Epithelial cell of prostate (primary cell): ENCODE measurements at regions not wholly inside any gene's neighbourhood (a gene's known extent, or its start where the extent isn't known, plus 50 kb on each side); places are given as distances from the start of the nearest gene placed in this dataset.
"Not testable (repeated sequence)": the region's sequence is repeated elsewhere in the genome, so short reads cannot be mapped to it uniquely, and the experiment has no call there.

Experiments used
- DNase-seq: peaks from one replicate; pipeline ENCODE4 v3.0.0-alpha.2; 2011; ENCODE audit warnings: low read depth, low spot score
- H3K27ac ChIP-seq: fragments of 450-650 bp; 2 replicates; pipeline ENCODE4 v1.5.1; 2017; ENCODE audit warnings: mild to moderate bottlenecking

- no peak for DNase-seq
- no peak overlapping the region for H3K27ac ChIP-seq
These were observed 117.2 kb upstream of the LIFR start for GRCh38 chr5:38673671-38674071.

DNA sequence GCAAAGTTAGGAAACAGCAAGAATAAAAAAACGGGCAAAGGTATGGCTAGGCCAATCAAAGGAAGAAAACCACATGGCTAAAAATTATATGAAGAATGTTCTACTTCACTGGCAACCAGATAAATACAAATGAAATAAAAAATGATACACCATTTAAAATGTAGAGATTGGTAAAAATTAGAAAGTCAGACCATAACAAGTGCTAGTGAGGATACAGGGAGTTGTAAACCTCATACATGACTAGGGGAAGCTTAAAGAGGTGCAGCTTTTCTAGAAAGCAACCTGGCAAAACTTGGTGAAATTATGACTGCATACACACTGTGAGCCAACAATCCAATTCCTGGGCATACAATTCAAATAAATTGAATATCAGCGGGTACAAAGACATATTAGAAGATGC, 119.0 kb upstream of the LIFR start:
- DNase-seq = no peak
- H3K27ac ChIP-seq = no peak overlapping the region

GRCh38 chr5:38677636-38678035, 121.2 kb upstream of the LIFR start:
- H3K27ac ChIP-seq = no peak overlapping the region
- DNase-seq = no peak

GRCh38 chr5:38678076-38678475, 121.6 kb upstream of the LIFR start:
- no peak for DNase-seq
- H3K27ac ChIP-seq = no peak overlapping the region

- DNase-seq, H3K27ac ChIP-seq: not testable (repeated sequence)
These were observed 122.3 kb upstream of the LIFR start for GRCh38 chr5:38678697-38679096.

GRCh38 chr5:38680094-38680825, 123.8 kb upstream of the LIFR start:
- DNase-seq = no peak
- no peak overlapping the region for H3K27ac ChIP-seq

DNA sequence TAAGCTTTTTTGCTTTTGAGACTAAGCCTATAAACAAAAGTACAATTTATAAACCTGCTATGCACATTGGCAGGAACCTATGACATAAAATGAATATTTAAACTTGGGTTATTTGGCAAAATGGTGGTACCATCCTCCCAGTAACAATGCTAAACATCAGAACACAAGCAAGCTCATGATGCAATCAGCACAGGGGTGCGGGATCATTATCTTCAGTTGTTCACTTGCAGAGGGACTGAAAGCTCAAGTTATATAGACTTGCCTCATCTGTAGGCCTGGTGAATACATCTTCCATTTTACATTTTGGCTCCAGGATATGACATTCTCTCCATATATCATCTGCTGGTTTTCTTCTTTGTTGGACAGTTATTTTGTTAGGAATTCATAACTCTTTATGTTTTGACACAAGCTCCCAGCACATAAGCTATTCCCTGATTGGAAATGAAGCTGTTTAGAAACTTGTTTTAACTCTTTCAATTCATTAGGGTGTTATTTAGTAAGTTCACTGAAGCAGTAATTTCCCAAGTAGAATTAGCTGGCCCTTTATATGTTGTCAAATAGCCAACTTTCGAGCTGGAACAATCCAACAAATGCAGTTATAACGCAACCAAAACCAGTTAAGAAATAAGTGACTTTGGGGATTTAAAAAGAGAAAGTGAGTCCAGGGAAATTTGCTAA, 124.7 kb upstream of the LIFR start:
- no peak overlapping the region for H3K27ac ChIP-seq
- no peak for DNase-seq

GRCh38 chr5:38681966-38682365, 125.5 kb upstream of the LIFR start:
- H3K27ac ChIP-seq = no peak overlapping the region
- DNase-seq = no peak

DNA sequence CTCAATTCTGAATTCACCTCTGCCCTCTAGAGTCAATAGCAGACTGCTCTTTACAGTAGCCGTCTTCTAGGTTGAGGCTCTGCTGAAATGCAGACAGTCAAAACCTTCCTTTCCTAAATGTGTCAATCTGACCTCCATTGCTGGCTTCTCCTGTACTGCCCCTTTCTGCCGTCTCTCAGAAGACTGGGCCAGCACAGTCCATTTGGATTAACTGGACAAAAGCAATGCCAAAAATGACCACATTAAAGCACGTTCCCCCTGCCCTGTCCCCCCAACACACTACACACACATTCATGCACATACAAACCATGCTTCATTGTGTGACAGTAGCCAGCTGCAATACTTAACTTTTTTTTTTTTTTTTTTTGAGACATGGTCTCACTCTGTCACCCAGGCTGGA, 130.2 kb upstream of the LIFR start:
- DNase-seq = no peak
- H3K27ac ChIP-seq = no peak overlapping the region

GRCh38 chr5:38692346-38692745, 135.9 kb upstream of the LIFR start:
- DNase-seq = no peak

GRCh38 chr5:38692781-38693527, 136.5 kb upstream of the LIFR start:
- no peak overlapping the region for H3K27ac ChIP-seq
- DNase-seq = no peak

More at GRCh38 chr5:38692346-38692745, 135.9 kb upstream of the LIFR start:
- H3K27ac ChIP-seq = no peak overlapping the region

DNA sequence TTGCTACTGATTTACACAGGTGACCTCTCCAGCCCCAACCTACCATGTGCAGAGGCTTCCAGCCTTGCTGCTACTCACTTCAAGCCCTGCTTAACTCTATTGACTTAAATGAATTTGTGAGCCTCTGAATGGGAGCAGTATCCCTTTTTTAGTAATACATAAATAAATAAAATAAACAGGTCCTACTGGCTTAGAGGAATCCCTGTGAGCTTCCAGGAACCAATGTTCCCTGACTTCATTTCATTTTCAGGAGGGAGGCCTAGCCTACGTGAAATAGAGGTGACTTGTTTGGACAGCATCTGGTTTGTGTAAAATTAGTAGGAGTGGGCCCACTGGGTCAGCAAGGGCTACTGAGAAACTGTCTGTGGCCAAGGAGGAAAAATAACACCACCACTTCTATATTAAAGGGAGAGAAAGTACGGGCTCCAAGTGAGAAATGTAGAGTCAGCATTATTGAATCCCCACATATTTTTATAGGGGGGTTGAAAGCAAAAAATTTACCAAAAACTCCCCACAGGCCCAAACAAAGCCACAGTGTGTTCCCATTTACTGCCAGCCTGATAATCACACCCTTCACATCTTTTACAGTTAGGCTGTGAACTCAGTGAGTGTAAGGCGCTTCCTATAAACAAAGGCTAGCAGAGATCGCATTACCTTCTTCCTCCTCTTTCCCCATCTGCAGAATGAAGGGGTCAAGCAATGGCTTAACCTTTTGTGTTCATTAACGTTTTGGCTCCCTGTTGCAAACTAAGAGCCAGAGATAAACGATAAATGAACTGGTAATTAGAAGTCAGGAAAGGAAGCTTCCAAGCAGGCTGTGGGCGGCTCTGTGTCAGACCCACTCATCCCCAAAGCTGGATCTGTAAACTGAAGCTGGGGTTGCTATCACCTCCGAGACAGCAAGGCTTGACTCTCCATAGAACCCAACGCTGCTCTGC, 138.8 kb upstream of the LIFR start:
- no peak for DNase-seq
- H3K27ac ChIP-seq = no peak overlapping the region

DNA sequence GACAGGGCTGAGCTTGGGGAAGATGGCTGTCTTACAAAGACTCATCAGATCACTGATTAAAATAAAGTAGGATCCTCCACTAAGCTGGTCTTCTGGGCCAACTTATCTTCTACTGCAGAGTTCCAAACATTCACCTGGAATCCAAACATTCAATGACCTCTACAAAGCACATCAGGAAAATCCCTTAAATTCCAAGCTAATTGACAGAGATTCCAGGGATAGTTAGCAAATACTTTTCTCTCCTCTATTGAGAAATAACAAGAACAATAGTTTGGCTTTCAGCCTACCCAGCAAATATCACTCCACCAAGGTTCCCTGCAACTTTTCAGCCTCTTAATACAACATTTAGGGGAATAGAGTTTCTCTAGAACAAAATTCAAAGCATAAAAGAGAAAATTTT, 140.6 kb upstream of the LIFR start:
- no peak for DNase-seq
- no peak overlapping the region for H3K27ac ChIP-seq

GRCh38 chr5:38705529-38705928, 140.3 kb upstream of the OSMR start:
- H3K27ac ChIP-seq, DNase-seq: not testable (repeated sequence)

DNA sequence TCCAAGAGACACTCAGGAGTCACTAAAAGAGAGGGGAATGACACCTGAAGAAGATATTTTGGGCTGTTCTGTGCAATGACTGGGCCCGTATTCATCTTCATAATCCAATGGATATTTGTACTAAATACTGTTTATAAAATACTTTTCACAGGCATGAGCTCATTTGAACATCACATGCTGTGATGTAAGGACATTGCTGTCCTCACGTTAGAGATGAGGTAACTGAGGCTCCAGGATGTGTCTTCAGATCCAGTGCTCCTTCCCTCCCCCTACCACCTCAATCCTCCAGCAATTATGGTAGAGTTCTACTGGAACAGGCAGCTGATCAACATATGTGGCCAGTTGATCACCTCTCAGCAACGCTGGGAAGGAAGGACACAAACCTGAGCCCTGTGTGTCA, 139.4 kb upstream of the OSMR start:
- no peak for DNase-seq
- no peak overlapping the region for H3K27ac ChIP-seq

GRCh38 chr5:38707352-38708210, 138.2 kb upstream of the OSMR start:
- no peak overlapping the region for H3K27ac ChIP-seq
- no peak for DNase-seq

DNA sequence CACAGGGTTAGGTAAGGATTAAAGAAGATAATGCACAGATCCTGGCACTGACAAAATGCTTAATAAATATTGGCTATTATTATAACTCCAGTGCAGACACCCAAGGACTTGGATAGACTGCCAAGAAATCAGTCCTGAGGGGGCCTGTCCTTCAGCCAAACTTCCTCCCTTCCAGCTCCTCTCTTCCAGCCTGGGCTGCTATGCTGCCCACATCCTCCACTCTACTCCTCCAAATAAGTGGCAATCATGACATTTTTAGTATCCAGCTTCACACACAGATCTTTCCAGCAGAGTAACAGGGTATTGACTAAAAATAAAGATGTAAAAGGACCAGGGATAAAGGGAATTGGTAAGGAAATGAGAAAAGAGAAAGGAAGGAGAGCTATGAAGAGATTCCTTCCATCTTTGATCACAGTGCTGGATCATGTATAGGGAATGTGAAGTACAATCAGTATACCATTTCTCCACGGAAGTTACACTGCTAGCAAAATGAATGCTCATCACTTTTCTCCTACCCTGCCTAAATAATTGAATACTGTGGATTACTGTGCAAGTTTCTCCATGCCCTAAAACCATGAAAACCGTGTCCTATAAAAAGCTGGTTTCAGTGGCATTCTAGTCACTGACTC, 136.0 kb upstream of the OSMR start:
- no peak overlapping the region for H3K27ac ChIP-seq
- DNase-seq = no peak

GRCh38 chr5:38710627-38711026, 135.2 kb upstream of the OSMR start:
- no peak overlapping the region for H3K27ac ChIP-seq
- DNase-seq = no peak

DNA sequence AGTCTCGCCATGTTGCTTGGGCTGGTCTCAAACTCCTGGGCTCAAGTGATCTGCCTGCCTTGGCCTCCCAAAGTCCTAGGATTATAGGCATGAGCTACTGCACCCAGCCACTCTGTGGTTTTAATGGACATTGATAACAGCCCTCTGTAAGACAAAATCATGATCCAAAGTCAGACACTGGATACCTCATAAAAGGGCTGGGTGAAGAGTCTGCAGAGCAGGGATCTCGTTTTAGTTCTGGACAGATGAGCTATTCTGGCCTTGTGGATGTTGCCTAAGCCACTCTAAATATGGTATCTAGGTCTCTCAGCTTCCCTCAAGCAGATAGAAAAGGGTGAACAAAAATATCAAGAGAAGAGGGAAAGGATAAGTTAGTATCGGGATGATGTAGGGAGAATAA, 133.4 kb upstream of the OSMR start:
- DNase-seq = no peak
- H3K27ac ChIP-seq = no peak overlapping the region
